Activated B cell treated with CpG ODN at 0.5 μM for 24 hours (primary cell): ENCODE measurements at regions not wholly inside any gene's neighbourhood (a gene's known extent, or its start where the extent isn't known, plus 50 kb on each side); places are given as distances from the start of the nearest gene placed in this dataset.

ENCODE experiments used
- ATAC-seq: fragments of 200-7000 bp; cut with Tn5 transposase; one replicate; pipeline ENCODE4 v1.10.0; 2021; ENCODE audit warnings: low read depth, mild to moderate bottlenecking, moderate library complexity
- CTCF ChIA-PET: fragments of 350-600 bp; sonication (Branson Sonifier 250); formaldehyde crosslinking; loops from one replicate; lab custom pipeline; 2021; ENCODE audit warnings: antibody characterized with exemption; lab: Charles Lee
- POLR2A ChIA-PET: fragments of 350-600 bp; sonication (Branson Sonifier 250); formaldehyde crosslinking; loops from one replicate; lab custom pipeline; 2021; ENCODE audit warnings: antibody characterized with exemption; lab: Charles Lee
- DNase-seq: peaks from one replicate; pipeline ENCODE4 v3.0.0; 2022
- H3K27ac Mint-ChIP-seq: one replicate; pipeline ENCODE4 v1.8.0; 2020; ENCODE audit warnings: mixed read lengths
- H3K27me3 Mint-ChIP-seq: one replicate; pipeline ENCODE4 v1.8.0; 2021; ENCODE audit warnings: mixed read lengths
- H3K36me3 Mint-ChIP-seq: one replicate; pipeline ENCODE4 v1.8.0; 2021; ENCODE audit warnings: low read depth, mixed read lengths
- H3K4me1 Mint-ChIP-seq: one replicate; pipeline ENCODE4 v1.8.0; 2021; ENCODE audit warnings: mixed read lengths
- H3K4me3 Mint-ChIP-seq: one replicate; pipeline ENCODE4 v1.8.0; 2020; ENCODE audit warnings: mild to moderate bottlenecking, mixed read lengths
- H3K9me3 Mint-ChIP-seq: one replicate; pipeline ENCODE4 v1.8.0; 2020; ENCODE audit warnings: mixed read lengths
- CTCF ChIP-seq: fragments of 200-600 bp; IDR thresholded peaks from one replicate; pipeline ENCODE4 v1.8.0; 2022; ENCODE audit warnings: antibody characterized with exemption, mild to moderate bottlenecking
- intact Hi-C: fragments of 100-400 bp; cut with micrococcal nuclease; formaldehyde crosslinking; loops from one replicate; pipeline ENCODE4 v1.15.1; 2024

- H3K4me3 Mint-ChIP-seq, result no peak overlapping the region
- H3K4me1 Mint-ChIP-seq, result no peaks in the 10 kb centered on the region
- intact Hi-C loops, result no loop called here
- ATAC-seq (no peak), DNase-seq (no peak)
- peaks cover 2% of the 10 kb centered on the region for H3K9me3 Mint-ChIP-seq
- no peak for TF ChIP-seq CTCF
- no peaks in the 10 kb centered on the region for H3K36me3 Mint-ChIP-seq
- CTCF ChIA-PET, result no interaction called here
- no peak overlapping the region for H3K27ac Mint-ChIP-seq
- POLR2A ChIA-PET, result no interaction called here
- H3K27me3 Mint-ChIP-seq, result peaks cover 7% of the 10 kb centered on the region
These were observed 91.6 kb upstream of the PAX6 start for GRCh38 chr11:31902706-31903105.

- H3K27ac Mint-ChIP-seq, result no peak overlapping the region
- H3K4me3 Mint-ChIP-seq, result no peak overlapping the region
- H3K9me3 Mint-ChIP-seq, result no peaks in the 10 kb centered on the region
- ATAC-seq, result no peak
- POLR2A ChIA-PET, result no interaction called here
- H3K4me1 Mint-ChIP-seq, result no peaks in the 10 kb centered on the region
- H3K27me3 Mint-ChIP-seq, result peaks cover 9% of the 10 kb centered on the region
- intact Hi-C loops, result no loop called here
- CTCF ChIA-PET, result no interaction called here
- no peak for DNase-seq
- TF ChIP-seq CTCF, result no peak
- H3K36me3 Mint-ChIP-seq, result no peaks in the 10 kb centered on the region
These were observed 84.8 kb upstream of the PAX6 start for GRCh38 chr11:31895926-31896325.

GRCh38 chr11:31887180-31887579, 76.1 kb upstream of the PAX6 start:
- POLR2A ChIA-PET, result no interaction called here
- intact Hi-C loops, result no loop called here
- no peak for TF ChIP-seq CTCF
- Mint-ChIP-seq H3K4me3 (no peak overlapping the region), H3K4me1 (no peaks in the 10 kb centered on the region), H3K9me3 (no peaks in the 10 kb centered on the region), H3K27me3 (peaks cover 6% of the 10 kb centered on the region), H3K27ac (no peak overlapping the region), H3K36me3 (no peaks in the 10 kb centered on the region)
- no peak for DNase-seq
- ATAC-seq, result no peak
- CTCF ChIA-PET, result no interaction called here

GRCh38 chr11:31884080-31884479, 73.0 kb upstream of the PAX6 start:
- ChIA-PET POLR2A (no interaction called here), CTCF (no interaction called here)

GRCh38 chr11:31883435-31883834, 72.3 kb upstream of the PAX6 start:
- H3K9me3 Mint-ChIP-seq, result no peaks in the 10 kb centered on the region
- H3K27me3 Mint-ChIP-seq, result peaks cover 4% of the 10 kb centered on the region
- no peaks in the 10 kb centered on the region for H3K36me3 Mint-ChIP-seq
- ATAC-seq (no peak), DNase-seq (no peak)
- no peak overlapping the region for H3K4me3 Mint-ChIP-seq
- H3K4me1 Mint-ChIP-seq, result no peaks in the 10 kb centered on the region
- TF ChIP-seq CTCF, result no peak
- H3K27ac Mint-ChIP-seq, result no peak overlapping the region
- CTCF ChIA-PET, result no interaction called here
- POLR2A ChIA-PET, result no interaction called here
- intact Hi-C loops, result no loop called here

More at GRCh38 chr11:31884080-31884479, 73.0 kb upstream of the PAX6 start:
- Mint-ChIP-seq H3K4me3 (no peak overlapping the region), H3K9me3 (no peaks in the 10 kb centered on the region), H3K36me3 (no peaks in the 10 kb centered on the region), H3K27ac (no peak overlapping the region), H3K4me1 (no peaks in the 10 kb centered on the region), H3K27me3 (peaks cover 4% of the 10 kb centered on the region)
- no peak for TF ChIP-seq CTCF
- intact Hi-C loops, result no loop called here
- ATAC-seq (no peak), DNase-seq (no peak)
